GM12878 (cell line): ENCODE measurements at regions not wholly inside any gene's neighbourhood (a gene's known extent, or its start where the extent isn't known, plus 50 kb on each side); places are given as distances from the start of the nearest gene placed in this dataset.

ENCODE experiments used
- ATAC-seq: fragments of 200-7000 bp; cut with Tn5 transposase; 3 replicates; pipeline ENCODE4 v1.9.1; 2020; ENCODE audit warnings: mild to moderate bottlenecking, moderate library complexity
- BruUV-seq: library from RNA; stranded (reverse); fragments of 400-500 nt; replicated peaks from 2 replicates; lab custom pipeline; 2021; lab: Mats Ljungman, UMichigan
- CTCF ChIA-PET: fragments of 300-600 bp; sonication (Branson Sonifier 250); formaldehyde crosslinking; extraction: SDS; loops from one replicate; lab custom pipeline; 2021; ENCODE audit warnings: inconsistent platforms; lab: Yijun Ruan, JAX
- POLR2A ChIA-PET: fragments of 350-600 bp; formaldehyde crosslinking; extraction: SDS; loops from one replicate; lab custom pipeline; 2021; ENCODE audit warnings: inconsistent platforms; lab: Charles Lee
- RAD21 ChIA-PET: fragments of 300-600 bp; sonication (Branson Sonifier 250); formaldehyde crosslinking; loops from one replicate; lab custom pipeline; 2023; ENCODE audit warnings: antibody characterized with exemption; ENCODE audit not compliant: unreplicated experiment; lab: Charles Lee
- SMC1A ChIA-PET: fragments of 300-600 bp; sonication (Branson Sonifier 250); formaldehyde crosslinking; loops from one replicate; lab custom pipeline; 2023; ENCODE audit not compliant: unreplicated experiment, uncharacterized antibody; lab: Charles Lee
- DNase-seq: peaks from one replicate; pipeline ENCODE4 v3.0.0-alpha.2; 2011; ENCODE audit warnings: low read depth, low spot score
- FAIRE-seq: peaks from 3 replicates; lab custom pipeline; 2011; peaks lifted over from hg19 to GRCh38; lab: Jason Lieb, UNC
- H2AFZ ChIP-seq: 2 replicates; pipeline ENCODE4 v1.6.0; 2011; ENCODE audit warnings: low read depth, low read length, control low read depth; ENCODE audit not compliant: control insufficient read depth
- H3K27ac ChIP-seq: 2 replicates; pipeline ENCODE4 v1.5.1; 2011; ENCODE audit warnings: control low read depth; ENCODE audit not compliant: control insufficient read depth, insufficient read depth
- H3K27me3 ChIP-seq, 2 experiments: replicated peaks in 1 of 2; 2 replicates each; pipeline versions ENCODE4 v1.6.0 to v1.6.1; 2011; ENCODE audit warnings: low read length in 1 of 2; ENCODE audit not compliant: control insufficient read depth in 2 of 2, insufficient read depth in 2 of 2
- H3K36me3 ChIP-seq, 2 experiments: 2 replicates each; pipeline ENCODE4 v1.5.1; 2011; ENCODE audit warnings: low read length in 1 of 2; ENCODE audit not compliant: control insufficient read depth in 2 of 2, insufficient read depth in 2 of 2
- H3K4me1 ChIP-seq: 2 replicates; pipeline ENCODE4 v1.6.1; 2011; ENCODE audit warnings: mild to moderate bottlenecking, low read length, moderate library complexity, mixed read lengths; ENCODE audit not compliant: control insufficient read depth, insufficient read depth
- H3K4me2 ChIP-seq: 2 replicates; pipeline ENCODE4 v1.6.0; 2011; ENCODE audit warnings: control low read depth; ENCODE audit not compliant: control insufficient read depth, insufficient read depth
- H3K4me3 ChIP-seq: fragments of 200-600 bp; sonication (generic); 2 replicates; pipeline ENCODE4 v1.5.1; 2016
- H3K79me2 ChIP-seq: 2 replicates; pipeline ENCODE4 v1.6.0; 2011; ENCODE audit warnings: low read length; ENCODE audit not compliant: control insufficient read depth, insufficient read depth
- H3K9ac ChIP-seq: 2 replicates; pipeline ENCODE4 v1.8.0; 2011; ENCODE audit warnings: low read length, control low read depth, mixed read lengths; ENCODE audit not compliant: control insufficient read depth, insufficient read depth
- H3K9me3 ChIP-seq: replicated peaks from 3 replicates; pipeline ENCODE4 v1.5.1; 2011; ENCODE audit warnings: mild to moderate bottlenecking, low read length; ENCODE audit not compliant: control insufficient read depth, insufficient read depth
- H4K20me1 ChIP-seq: 2 replicates; pipeline ENCODE4 v1.6.0; 2011; ENCODE audit not compliant: control insufficient read depth, insufficient read depth
- ATF7 ChIP-seq: fragments of 450-650 bp; IDR thresholded peaks from 2 replicates; pipeline ENCODE4 v1.6.1; 2016; ENCODE audit warnings: low read depth, mild to moderate bottlenecking
- FOS ChIP-seq: IDR thresholded peaks from 3 replicates; pipeline ENCODE4 v1.6.1; 2011; ENCODE audit warnings: borderline replicate concordance; ENCODE audit not compliant: insufficient read length; ENCODE audit errors: extremely low read depth
- KAT2A ChIP-seq: conservative IDR thresholded peaks from 2 replicates; pipeline ENCODE4 v1.6.1; 2011; ENCODE audit warnings: low read depth, low read length; ENCODE audit not compliant: control insufficient read depth
- RELA ChIP-seq: fragments of 450-650 bp; IDR thresholded peaks from 2 replicates; pipeline ENCODE4 v1.8.0; 2014; ENCODE audit warnings: borderline replicate concordance; ENCODE audit not compliant: partially characterized antibody
- STAT3 ChIP-seq: IDR thresholded peaks from 2 replicates; pipeline ENCODE4 v1.6.1; 2011; ENCODE audit warnings: low read depth, low read length, improper control_type of control experiment
- ZBTB11 ChIP-seq: fragments of 450-650 bp; formaldehyde crosslinking; IDR thresholded peaks from 2 replicates; pipeline ENCODE4 v1.5.0; 2022; ENCODE audit warnings: mild to moderate bottlenecking, missing genetic modification characterization
- WGBS: methylation state at CpG from one replicate; pipeline ENCODE4 v1.1.6; 2016; ENCODE audit warnings: low lambda C conversion rate; ENCODE audit not compliant: insufficient replicate concordance, insufficient coverage; ENCODE audit errors: missing lambda C conversion rate; 5-methylcytosine and 5-hydroxymethylcytosine counted together
- in situ Hi-C: fragments of 300-500 bp; cut with MboI; formaldehyde crosslinking; loops from 9 replicates; pipeline ENCODE4 v1.14.3; 2018; ENCODE audit warnings: mixed read lengths
- intact Hi-C: fragments of 100-400 bp; cut with micrococcal nuclease; formaldehyde crosslinking; loops from one replicate; pipeline ENCODE4 v1.14.2; 2022; ENCODE audit not compliant: unreplicated experiment

- TF ChIP-seq ZBTB11 (CRISPR knock-in tag), result no peak
- no peak for TF ChIP-seq ATF7
- no peak for TF ChIP-seq RELA
- no peak for TF ChIP-seq KAT2A
Observed at GRCh38 chr5:116379306-116379705, 195.3 kb downstream of the SEMA6A start (continued).

GRCh38 chr5:116378777-116379121, 195.9 kb downstream of the SEMA6A start:
- ChIA-PET CTCF (interaction anchor here (0.6 to 0.7 kb wide), 3 partner anchors 12 to 701 kb away, joined by 3 to 4 read pairs (median 3); no protein-coding TSS in a partner anchor), SMC1A (interaction anchor here (1.4 to 3.7 kb wide), 3 partner anchors 9 to 19 kb away, joined by 5 to 14 read pairs (median 8); no protein-coding TSS in a partner anchor), POLR2A (interaction anchor here (0.6 to 1.1 kb wide), 2 partner anchors 12 to 389 kb away, joined by 3 to 4 read pairs; no protein-coding TSS in a partner anchor), RAD21 (interaction anchor here (1.4 to 2.3 kb wide), 3 partner anchors 9 to 62 kb away, joined by 4 to 10 read pairs (median 7); no protein-coding TSS in a partner anchor)
- no peaks in the 10 kb centered on the region for H3K9me3 ChIP-seq
- 83% methylated on average over 5 of the region's 5 CpGs for WGBS
- no peak for ATAC-seq
- no peak overlapping the region for H3K9ac ChIP-seq
- no peaks in the 10 kb centered on the region for H3K79me2 ChIP-seq
- BruUV-seq, result no TSS peak
- H3K27me3 ChIP-seq, result no peaks in the 10 kb centered on the region
- intact Hi-C loops, result no loop called here
- H3K4me3 ChIP-seq, result no peak overlapping the region
- H2AFZ ChIP-seq, result no peak overlapping the region
- no peak overlapping the region for H3K27ac ChIP-seq
- no peaks in the 10 kb centered on the region for H4K20me1 ChIP-seq
- no peak overlapping the region for H3K4me2 ChIP-seq
- TF ChIP-seq FOS (no peak), STAT3 (no peak)
- TF ChIP-seq, all 136 proteins: peak for 0
- peaks cover under 1% of the 10 kb centered on the region; the same call in 1 of the 2 replicates for H3K4me1 ChIP-seq
- FAIRE-seq, result no peak
- H3K36me3 ChIP-seq, result no peaks in the 10 kb centered on the region
- no peak for DNase-seq
- in situ Hi-C loops, result no loop called here
